Stimulated activated CD8-positive, alpha-beta memory T cell treated with anti-CD3 and anti-CD28 coated beads, Interleukin-7, amount 100 ng/mL, for 1 hour (primary cell): ENCODE measurements at regions not wholly inside any gene's neighbourhood (a gene's known extent, or its start where the extent isn't known, plus 50 kb on each side); places are given as distances from the start of the nearest gene placed in this dataset.

Experiments used
- DNase-seq, 2 donors: peaks; one replicate each; pipeline ENCODE4 v3.0.0-alpha.2; 2020; ENCODE audit warnings: low read depth in 2 of 2

DNA sequence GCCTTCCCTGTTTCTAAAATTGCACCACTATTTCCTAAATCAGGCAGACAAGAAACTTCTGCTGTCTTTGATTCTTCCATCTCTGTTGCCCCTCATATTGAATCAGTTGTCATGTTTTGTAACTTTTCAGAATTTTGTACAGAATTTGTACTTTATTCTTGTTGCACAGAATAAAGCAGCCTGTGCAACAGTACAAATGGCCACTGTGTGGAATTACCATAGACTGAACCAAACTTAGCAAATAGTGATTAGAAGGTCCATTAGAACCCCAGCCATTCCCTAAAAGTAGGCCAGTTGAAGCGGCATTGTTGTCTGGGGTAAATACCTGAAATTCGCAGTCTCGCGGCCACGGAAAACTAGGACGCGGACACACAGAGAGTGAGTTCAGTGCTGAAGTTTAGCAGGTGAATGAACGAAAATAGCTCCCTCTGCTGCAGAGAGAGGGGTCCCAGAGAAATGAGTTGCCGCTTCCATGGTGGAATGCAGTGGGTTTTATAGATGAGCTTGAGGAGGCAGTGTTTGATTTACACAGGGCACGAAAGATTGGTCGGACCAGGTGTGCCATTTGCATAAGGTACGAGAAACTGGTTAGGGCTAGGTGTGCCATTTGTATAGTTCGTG, 71.8 kb downstream of the C4orf33 start:
- no peak for DNase-seq

DNA sequence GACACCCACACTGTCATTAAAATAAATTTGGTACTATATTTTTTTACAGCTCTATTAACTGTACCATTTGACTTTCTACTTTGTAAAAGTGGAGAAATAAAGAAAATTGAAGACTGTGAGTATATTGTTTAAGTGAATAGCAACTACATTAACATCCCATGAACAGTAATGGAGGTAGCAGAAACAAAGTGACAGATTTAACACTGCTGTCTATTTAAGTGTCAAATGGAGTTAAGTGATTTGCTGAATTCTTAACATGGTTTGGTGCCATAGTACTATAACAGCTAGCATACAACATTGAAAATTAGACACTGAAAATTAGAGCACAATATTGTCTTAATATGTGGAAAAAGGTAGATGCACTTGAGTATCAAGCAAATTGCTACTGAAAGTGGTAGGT, 76.2 kb downstream of the C4orf33 start:
- DNase-seq: no peak

DNA sequence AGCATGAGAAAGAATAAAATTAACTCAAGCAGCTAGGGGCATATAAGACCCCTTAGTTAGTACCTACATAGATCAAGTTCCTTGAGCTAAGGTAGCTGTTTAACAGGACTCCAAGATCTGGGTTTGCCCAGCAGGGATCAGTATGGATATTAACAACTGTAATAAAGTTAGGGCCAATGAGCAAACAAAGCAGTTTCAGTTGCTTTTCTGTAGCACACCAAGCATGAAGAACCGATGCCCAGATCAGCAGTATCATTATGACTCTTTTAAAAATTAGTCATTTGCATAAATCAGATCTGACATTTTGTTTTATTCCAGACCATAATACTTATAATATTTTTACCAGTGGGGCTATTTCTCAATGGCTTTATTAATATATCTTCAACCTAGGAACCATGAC, 80.9 kb downstream of the C4orf33 start:
- no peak for DNase-seq

DNA sequence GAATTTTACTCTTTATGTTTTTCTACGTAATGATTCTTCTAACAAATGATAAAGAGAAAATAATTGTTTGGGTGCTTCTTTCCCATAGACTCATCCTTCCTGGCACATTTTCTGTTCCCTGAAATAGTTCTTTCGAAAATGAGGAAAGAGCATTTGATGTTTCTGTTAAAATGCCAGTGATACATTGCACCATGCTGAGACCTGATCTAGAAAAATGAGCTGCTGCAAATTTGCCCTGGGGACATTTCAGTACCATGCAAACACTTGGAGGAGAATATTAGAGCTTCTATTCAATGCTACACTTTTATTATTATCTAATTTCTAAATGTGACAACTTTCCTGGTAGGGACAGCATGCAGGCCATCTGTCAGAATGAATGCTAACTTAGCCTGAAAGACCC, 83.3 kb downstream of the C4orf33 start:
- no peak for DNase-seq

DNA sequence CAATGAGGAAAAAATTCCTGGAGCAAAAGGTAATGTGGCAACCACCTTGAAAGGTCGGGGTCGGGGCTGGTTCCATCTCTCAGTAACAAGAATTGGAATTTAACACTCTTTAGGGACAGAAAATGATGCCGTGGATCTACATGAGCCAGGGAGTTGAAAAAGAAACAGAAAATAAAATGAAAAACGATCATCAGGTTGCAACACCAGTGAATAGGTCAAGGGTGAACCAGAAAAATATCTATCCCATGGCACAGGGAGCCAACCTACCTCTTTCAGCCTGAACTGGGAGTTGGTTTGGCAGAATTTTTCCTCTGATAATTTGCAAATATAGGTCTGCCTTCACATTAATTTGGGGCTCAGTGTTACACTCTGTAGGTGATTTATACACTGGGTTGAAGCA, 93.7 kb downstream of the C4orf33 start:
- DNase-seq: no peak

DNA sequence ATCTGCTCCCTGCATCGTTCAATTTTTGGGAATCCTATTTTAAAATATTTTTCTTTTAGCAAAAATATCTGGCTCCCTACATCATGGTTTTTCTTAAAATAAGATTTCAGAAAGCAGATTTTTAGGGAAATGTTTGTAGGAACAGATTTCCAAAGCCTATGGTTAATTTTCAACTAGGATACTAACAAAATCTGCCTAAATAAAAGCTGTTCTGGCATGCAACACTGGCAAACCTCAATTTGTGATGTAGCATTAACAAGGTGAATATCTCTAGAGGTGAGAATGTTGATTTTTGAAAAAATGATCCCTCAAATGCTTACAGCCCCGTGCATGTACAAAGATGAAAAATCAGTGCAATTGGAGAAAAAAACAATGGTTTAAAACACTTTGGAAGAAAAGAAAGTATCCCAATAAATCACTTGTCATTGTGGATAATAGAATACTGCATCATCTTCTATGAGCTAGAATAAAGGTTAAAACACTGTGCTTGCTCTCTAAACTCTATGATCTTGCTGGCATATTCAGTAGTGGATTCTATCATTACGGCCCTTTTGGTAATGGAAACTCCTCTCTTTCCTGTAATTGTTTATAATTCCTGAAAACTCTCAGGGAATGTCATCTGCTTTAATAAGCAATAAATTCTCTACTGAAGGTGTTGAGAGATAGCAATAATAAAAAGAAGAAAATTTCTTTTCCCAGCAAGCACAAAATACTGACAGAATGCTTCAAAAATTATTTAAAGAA, 97.6 kb downstream of the C4orf33 start:
- DNase-seq: no peak

DNA sequence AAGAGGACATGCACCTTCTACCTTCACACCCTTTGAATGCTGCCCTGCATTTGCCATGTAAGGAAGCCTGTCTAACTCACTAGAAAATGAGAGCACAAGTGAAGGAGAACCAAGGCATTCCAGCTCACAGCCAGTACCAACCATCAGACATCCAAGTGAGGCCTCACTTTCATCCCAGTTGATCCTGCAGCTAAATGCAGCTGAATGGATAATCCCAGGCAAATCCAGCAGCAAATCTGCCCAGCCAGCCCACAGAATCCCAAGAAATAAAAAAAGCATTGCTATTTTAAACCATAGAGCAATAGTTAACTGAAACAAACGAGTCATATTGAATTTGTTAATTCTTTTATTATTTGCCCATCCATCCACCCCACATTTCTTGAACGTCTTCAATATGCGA, 112.5 kb downstream of the C4orf33 start:
- no peak for DNase-seq

DNA sequence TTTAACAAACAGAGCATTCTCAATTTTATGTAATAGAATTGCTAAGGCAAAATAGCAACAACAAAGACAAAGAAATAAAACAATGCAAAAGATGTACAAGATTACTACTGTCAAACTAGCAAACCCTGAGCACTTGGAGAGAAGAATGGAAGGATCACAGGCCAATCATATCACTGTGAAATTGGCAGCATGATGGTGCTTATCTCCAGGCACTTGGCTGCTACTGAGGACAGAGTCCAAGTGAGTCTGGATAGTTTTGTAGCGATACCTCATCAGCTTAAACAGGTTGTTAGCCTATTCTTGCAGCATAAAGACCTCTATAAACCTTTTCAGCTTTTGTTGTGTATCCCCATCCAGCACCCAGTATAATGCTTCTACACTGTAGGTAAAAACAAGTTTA, 117.7 kb downstream of the C4orf33 start:
- no peak for DNase-seq

DNA sequence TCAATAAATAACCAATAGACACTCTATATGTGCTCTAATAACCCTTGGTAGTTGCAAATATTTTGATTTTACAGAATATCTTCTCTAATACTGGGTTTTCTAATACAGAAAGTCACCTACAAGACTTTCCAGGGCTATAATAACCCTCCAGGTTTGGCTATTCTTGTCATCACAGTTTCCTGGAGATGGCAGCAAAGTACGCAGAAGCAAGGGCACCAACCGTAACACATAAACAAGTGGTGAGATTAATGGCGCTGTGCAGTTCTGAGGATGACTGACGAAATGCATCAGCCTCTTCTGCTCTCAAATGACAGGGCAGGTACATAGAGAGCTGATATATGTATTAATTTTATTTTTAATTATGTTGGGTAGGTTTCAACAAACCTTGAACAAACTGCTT, 122.4 kb downstream of the C4orf33 start:
- no peak for DNase-seq

DNA sequence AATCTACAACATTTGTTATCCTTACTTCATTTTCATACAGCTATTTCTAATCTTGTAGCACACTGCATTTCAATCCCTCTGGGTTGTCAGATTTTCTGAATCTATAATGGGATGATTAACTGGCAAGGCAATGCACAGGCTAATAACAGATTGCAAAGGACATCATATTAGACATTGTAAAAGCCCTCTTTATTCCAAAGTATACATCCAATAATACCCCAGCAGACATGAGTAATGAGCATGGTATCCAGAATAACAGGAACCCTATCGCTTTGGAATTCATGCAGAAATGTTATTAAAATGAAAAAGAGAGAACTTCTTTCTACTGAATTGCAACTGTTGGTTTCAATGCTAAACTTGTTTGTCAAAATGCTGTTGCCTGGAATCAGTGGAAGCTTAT, 122.9 kb downstream of the C4orf33 start:
- no peak for DNase-seq

DNA sequence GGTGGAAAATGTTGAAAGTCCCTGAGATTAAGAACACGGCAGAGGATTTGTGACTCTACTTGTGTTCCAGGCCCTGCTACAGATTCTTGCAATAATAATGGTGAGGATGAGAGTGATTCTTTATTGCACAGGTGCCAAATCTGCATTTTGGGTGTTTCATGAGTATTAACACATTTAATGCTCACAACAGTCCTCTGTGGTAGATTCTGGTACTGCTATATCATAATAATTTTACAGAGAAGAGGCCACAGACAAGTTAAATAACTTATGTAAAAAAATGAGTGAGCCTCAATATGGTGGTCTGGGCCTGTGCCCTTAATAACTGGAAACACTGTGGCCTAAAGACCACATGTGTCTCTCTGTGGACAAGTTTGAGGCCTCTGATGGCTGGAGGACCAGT, 124.3 kb downstream of the C4orf33 start:
- no peak for DNase-seq

DNA sequence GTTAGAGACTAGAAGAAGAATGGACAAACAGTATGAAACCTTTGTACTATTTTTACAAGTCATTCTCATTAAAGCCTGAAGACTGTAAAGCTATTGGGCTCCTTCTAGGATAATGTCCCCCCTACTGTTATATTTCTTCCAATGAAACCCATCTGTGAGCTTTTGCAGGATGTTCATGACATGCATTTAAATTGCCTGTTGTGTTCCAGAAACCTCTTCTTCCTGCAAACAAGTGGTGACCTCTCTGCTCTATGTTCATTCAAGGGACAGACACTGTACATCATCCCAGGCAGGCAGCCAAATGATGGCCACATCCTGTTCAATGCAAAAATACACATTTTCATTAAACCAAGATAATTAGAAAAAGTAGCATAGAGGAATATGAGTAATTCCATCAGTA, 128.0 kb downstream of the C4orf33 start:
- no peak for DNase-seq

DNA sequence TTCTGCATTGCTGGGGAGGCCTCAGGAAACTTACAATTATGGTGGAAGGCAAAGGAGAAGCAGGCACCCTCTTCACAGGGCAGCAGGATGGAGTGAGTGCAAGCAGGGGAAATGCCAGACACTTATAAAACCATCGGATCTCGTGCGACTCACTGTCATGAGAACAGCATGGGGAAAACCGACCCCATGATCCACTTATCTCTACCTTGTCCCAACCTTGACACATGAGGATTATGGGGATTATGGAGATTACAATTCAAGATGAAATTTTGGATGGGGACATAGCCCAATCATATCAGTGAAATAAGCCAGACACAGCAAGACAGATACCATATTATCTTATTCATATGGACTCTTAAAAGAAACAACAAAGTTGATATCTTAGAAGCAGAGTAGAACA, 134.9 kb downstream of the C4orf33 start:
- no peak for DNase-seq

DNA sequence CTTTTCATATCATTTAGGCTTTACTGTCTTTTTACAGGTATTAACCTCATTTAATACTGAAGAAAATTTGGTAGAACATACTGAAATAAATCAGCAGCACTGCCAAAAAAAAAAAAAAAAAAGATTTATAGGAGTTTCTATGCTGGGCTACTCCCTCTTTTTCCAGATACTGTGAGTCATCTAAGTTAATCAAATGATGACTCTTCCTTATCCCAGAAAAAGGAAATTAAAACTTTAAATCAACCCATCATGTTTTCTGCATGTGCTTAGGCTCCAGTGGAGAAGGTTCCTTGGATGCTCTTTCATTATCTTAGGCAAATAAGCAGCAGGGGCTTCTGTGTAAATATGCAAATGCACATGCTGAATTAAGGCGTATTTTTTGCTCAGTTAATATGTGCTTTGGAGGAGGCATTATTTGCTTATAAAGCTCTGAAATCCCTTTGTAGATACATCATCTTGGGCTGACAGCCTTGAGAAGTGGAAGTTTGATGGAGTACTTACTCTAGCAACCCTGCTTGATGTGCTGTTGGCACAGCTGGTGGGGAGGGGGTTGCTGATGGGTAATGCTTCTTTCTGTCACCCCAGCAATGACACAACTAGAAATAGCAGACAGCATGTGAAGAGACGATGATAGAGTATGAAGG, 136.1 kb downstream of the C4orf33 start:
- DNase-seq: no peak

DNA sequence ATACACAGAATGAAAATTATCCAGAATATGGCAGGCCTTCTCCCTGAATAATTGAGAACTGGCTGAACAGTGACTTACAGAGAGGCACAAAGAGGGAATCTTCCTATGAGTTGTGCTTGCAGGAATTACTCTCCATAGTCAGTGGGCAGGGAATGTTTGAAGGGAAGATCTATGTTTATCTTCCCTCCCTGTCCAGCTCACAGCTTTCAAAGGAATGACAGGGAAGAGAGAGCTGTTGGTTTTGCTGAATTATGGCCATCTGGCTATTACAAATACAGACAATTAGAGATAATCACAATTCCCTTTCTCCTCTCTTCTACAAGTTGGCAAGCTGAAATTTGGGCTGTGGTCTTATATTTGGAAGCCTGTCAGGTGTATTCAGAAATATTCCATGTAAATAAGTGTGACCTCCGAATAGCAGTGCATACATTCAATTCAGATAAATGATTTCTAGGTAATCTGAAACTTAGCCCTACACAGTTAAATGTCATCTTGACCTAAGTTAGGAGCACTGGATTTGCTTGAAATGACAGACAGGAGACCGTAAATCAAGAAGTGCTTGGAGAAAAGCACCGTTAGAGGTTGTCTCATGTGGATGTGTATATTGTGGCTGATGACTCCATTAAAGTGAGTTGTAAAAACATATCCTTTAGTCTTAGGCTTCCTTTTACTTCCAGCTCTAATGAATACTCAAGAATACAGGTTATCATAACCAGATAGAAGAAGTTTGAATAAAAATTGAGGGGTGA, 136.8 kb downstream of the C4orf33 start:
- no peak for DNase-seq

DNA sequence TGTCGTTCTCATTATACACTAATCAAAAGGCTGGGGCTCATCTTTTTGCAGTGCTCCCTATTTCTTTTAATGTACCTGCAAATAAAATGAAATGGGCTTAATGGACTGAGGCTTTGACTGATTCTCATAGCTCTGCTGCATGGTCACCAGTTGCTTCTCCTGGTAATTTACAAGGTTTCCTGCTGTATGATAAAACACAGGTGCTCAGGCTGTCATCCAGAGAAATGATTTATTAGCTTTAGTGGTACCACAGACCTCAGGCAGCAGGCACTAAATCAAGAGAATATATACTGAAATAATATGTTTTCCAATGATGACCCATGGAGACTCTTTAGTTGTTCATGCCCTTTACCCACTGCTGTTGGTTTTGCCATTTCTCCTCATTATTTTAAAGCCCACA, 137.7 kb downstream of the C4orf33 start:
- no peak for DNase-seq

DNA sequence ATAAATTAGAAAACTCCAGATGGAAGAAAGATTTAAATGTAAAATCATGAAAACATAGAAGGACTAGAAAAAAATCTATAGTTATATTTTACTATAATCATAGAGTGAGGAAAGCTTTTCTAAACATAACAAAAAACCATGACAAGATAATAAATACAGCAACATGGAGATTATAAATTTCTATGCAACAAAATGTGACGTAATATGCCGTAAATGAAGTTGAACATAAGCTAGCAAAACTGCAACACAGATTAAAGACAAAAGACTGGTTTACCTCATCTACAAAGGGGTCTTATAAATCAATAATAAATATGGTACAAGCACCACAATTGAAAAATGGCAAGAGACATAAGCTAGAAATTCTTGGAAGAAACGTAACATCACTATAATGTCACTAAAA, 140.4 kb downstream of the C4orf33 start:
- DNase-seq: no peak

DNA sequence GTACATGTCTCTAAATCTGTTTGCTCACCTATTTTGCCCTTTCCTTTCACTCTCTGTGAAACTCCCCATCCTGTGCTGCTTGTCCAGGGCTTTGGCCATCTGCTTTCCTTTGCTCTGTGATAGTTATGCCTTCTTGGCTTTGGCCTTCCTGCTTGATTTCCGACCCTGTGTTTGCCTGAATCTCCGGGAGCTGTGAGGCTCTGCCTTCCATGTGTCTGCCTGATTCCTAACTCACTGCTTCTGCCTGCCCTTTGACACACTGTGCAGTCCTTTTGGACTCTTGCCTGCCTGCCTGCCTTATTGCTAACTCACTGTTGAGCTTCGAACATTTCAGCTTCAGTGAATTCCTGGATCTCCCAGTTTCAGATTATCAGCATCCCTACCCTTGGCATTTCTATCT, 143.1 kb downstream of the C4orf33 start:
- no peak for DNase-seq

DNA sequence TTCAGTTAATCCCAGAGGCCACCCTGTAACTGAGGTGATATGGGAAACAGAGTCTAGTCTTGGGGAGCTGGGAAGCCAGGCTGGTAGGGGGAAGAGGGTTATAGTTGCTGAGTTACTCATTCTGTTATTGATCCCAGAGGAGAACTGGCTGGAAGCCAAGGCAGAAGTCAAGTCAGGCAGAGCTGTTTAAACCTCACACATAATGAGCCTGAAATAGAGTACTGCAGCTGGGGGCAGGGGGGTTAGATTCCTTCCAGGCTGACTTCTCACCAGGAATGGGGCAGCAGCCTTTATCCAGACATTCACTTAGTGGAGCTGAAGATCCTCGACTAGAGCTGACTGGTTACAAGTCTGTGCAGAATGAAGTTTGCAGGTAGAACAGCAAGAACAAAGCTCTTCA, 144.9 kb downstream of the C4orf33 start:
- no peak for DNase-seq

DNA sequence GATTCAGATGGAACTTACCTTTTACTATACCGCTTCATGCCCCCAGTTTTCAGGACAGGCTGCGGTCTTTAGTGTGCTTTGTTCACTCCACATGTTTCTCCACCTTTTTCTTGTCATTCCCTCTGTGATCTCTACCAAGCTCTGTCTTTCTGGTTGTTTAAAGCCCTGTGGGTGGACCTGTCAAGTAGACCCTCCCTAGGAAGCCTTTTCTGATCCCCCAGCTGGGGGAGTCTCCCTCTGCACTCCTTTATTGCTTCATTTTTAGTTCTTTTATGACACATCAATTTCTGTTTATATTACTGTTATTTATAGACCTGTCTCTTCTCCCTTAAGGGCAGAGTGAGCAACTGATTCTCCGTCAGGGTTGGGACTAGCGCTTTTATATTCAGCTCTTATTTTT, 150.2 kb downstream of the C4orf33 start:
- DNase-seq: no peak

DNA sequence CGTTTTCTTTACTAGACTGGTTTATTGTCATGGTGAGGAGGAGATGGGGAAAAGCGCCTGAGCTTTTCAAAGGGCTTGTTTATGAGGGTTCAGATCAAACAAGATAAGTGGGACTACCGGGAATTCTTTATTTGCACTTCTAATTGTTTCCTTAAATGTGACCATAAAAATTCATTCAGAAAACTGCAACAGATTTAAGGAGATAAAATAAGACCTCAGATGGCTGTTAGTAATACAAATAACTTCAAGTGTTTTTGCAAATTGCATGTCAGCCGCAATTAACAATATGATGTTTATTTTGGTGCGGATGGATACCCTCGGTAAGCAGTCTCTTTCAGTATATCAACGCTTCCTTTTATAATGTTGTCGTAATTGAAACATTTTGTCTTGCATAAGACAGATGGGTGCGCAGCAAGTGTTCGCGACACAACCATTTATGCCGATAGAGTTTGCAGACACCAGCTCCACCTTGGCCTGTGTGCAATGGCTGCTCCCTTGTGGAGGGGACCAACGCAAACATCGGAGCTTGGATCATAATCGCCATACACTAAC, 151.0 kb downstream of the C4orf33 start:
- no peak for DNase-seq

DNA sequence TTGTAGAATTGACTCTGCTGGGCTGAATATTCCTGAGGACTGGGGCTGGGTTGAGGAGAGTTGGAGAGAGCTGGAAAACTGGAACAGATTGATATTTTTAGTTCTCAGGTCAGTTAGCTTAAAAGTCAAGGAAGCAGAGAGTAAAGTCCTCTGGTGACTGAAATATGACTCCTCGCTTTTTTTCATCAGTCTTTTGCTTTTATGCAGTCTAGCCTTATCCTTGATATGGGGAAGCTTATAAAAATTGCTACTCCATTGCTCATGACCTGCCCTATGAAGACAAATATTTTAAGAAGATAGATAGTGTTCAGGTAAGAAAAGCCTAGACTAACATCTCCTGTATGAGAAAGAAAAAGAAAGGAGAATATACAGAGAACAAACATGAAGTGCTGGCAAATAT, 152.7 kb downstream of the C4orf33 start:
- no peak for DNase-seq
